ENCODE measurements at regions not wholly inside any gene's neighbourhood (a gene's known extent, or its start where the extent isn't known, plus 50 kb on each side); places are given as distances from the start of the nearest gene placed in this dataset.
"Not testable (repeated sequence)": the region's sequence is repeated elsewhere in the genome, so short reads cannot be mapped to it uniquely, and the experiment has no call there.

GRCh38 chr2:34828481-34828880 lies 1229.4 kb upstream of the FAM98A start:
- no peak for DNase-seq (ENCODE audit: low read depth)

- no peak for DNase-seq (ENCODE audit: low read depth)
These were observed 1228.3 kb upstream of the FAM98A start for GRCh38 chr2:34827398-34827797.

- no peak for DNase-seq (ENCODE audit: low read depth)
These were observed 1226.6 kb upstream of the FAM98A start for GRCh38 chr2:34825686-34826085.

GRCh38 chr2:34822616-34823015 lies 1223.5 kb upstream of the FAM98A start:
- no peak for DNase-seq (ENCODE audit: low read depth)

DNA sequence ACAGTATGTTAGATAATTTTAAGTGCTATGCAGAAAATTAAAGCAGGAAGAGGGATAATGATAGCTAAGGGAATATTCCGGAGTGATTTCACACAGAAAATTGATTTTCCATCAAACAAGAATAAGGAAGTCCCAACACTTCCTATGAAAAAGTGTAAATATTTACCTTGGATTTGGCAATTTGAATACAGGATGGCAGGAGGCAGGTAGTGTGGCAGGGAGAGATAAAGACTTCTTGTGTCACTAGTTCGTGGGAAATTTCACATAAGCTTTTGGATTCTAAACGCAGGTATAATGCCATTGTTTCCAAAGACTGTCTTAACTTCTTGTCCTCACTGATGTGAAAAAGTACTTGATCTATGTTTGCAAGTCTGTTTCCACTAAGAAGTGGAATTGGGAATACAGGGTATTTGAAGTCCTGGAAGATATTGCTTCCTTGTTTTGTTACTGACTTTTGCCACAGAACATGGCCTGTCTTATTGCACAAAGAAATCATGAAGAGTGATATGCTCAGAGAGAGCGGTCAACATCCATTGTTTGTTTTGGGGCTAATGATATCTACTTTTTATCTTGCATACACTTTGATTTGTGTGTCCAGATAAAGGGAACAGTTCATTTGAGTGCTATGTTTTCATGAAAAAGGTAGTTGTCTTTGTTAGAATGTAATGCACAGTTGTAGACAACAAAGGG lies 1216.1 kb upstream of the FAM98A start:
- no peak for DNase-seq (ENCODE audit: low read depth)

- DNase-seq (ENCODE audit: low read depth): no peak
These were observed 1211.4 kb upstream of the FAM98A start for GRCh38 chr2:34810456-34810855.

DNA sequence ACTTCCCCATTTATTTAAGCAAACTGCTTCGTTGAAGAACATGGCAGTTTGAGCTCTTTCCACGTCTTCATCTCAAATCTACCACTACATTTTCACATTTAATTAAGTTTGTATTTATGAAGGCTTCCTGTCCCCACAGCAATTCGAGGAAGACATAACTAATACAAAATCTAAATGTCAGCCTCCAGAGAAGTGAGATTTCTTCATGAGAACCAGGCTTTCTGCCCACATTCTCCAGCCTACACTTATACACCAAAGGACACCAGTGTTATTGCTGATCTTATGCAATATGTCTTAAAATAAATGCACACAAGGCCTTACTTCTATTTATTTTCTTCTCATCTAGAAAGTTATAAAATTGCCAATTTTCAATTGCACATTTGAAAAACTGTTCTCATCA lies 1209.3 kb upstream of the FAM98A start:
- DNase-seq (ENCODE audit: low read depth): no peak

- DNase-seq (ENCODE audit: low read depth): no peak
These were observed 1207.8 kb upstream of the FAM98A start for GRCh38 chr2:34806891-34807290.

DNA sequence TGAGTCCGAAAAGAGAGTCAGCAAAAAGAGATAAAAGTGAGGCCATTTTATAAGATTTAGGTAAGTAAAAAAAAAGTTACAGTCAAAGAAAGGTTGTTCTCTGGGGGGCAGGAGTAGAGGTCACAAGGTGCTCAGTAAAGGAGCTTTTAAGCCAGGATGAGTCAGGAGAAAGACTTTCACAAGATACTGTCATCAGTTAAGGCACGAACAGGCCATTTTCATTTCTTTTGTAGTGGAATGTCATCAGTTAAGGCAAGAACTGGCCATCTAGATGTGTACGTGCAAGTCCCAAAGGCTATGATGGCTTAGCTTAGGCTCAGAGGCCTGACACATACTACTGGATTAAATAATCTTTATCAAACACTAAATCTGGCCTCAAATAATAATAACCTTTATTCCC lies 1207.3 kb upstream of the FAM98A start:
- no peak for DNase-seq (ENCODE audit: low read depth)

- DNase-seq (ENCODE audit: low read depth): no peak
These were observed 1200.5 kb upstream of the FAM98A start for GRCh38 chr2:34799556-34799955.

GRCh38 chr2:34795586-34795985 lies 1196.5 kb upstream of the FAM98A start:
- not testable (repeated sequence) for DNase-seq (ENCODE audit: low read depth)

DNA sequence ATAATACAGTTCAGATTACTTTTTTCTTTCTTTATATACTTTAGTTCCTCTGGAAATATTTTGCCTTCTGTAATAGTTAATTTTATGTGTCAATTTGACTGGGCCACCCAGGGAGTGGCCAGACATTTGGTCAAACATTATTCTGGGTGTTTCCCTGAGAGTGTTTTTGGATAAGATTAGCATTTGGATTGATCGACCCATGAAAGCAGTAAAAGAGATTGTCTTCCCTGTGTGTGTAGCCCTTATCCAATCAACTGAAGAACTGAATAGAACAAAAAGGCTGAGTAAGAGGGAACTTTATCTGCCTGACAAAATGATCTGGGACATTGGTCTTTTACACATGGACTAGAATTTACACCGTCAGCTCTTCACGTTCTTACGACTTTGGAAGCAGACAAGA lies 1190.1 kb upstream of the FAM98A start:
- DNase-seq (ENCODE audit: low read depth): no peak

GRCh38 chr2:34787341-34787740 lies 1188.2 kb upstream of the FAM98A start:
- DNase-seq (ENCODE audit: low read depth): no peak

DNA sequence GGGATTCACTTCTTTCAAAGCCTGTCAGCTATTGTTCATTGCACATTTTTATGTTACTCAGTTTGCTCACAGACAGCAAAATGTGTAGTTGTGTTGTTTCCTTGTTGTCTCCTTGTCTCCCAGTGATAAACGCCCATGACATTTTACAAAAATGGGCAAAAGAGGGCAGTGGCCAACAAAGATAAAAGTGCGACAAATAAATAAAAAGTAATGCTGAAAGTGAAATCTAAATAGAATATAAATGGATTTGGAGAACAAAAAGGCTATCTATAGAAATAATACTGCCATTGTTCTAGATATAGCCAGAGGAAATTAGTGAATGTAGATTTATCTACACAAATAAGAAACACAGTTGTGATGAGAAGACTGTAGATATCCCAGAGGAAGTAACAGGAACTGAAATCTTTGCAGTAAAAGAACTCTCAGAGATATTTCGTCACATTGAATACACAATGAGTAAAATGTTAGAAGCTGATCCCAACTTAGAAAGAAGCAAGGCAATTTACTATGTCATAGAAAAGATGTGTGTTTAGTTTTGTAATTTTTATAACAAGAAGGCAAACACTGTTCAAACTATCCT lies 1186.2 kb upstream of the FAM98A start:
- DNase-seq (ENCODE audit: low read depth): no peak

DNA sequence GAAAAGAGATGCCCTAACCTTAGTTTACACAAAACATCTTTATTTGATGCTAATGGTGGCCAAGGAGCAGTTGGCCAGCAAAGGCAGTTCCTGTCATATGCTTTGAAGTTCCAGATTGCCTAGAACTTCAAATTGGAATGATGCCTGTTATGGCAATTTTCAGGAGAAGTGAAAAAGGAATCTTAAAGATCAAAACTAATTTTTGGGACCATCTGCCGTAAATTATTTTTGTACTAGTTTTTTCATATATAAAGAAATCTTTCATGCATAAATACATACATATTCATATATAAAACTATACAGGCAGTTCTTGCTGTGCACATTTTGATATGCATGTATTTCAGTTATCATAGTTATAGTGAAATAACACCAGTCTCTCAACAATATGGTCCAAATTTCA lies 1185.6 kb upstream of the FAM98A start:
- DNase-seq (ENCODE audit: low read depth): no peak

DNA sequence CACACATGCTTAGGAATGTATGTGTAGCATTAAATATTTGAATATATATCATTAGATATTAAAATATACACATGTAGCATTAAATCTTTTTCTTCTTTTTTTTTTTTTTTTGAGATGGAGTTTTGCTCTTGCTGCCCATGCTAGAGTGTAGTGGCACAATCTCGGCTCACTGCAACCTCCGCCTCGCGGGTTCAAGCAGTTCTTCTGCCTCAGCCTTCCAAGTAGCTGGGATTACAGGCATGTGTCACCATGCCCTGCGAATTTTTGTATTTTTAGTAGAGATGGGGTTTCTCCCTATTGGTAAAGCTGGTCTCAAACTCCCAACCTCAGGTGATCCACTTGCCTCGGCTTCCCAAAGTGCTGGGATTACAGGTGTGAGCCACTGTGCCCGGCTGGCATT lies 1151.6 kb upstream of the FAM98A start:
- not testable (repeated sequence) for DNase-seq (ENCODE audit: low read depth)

DNA sequence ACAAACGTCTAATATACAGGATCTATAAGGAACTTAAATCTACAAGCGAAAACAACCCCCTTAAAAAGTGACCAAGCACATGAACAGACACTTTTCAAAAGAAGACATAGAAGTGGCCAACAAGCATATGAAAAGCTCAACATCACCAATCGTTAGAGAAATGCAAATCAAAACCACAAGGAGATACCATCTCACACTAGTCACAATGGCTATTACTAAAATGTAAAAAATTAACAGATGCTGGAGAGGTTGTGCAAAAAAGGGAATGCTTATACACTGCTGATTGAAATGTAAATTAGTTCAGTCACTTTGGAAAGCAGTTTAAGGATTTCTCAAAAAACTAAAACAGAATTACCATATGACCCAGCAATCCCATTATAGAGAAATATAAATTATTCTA lies 1148.5 kb upstream of the FAM98A start:
- DNase-seq (ENCODE audit: low read depth): no peak

GRCh38 chr2:34738691-34739090 lies 1139.6 kb upstream of the FAM98A start:
- no peak for DNase-seq (ENCODE audit: low read depth)

- DNase-seq (ENCODE audit: low read depth): no peak
These were observed 1138.0 kb upstream of the FAM98A start for GRCh38 chr2:34737146-34737545.

DNA sequence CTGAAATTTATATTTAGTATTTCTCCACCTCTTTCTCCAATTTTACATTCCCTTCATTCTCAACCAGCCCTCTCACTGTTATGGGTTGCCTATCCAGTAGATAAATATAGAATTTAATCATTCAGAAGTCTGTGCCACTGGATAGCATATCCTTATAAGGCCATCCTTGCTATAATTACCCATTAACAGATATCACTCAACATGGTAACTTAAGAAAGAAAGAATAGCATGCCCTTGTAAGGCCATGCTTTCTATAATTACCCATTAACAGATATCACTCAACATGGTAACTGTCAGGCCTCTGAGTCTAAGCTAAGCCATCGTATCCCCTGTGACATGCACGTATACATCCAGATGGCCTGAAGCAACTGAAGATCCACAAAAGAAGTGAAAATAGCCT lies 1137.4 kb upstream of the FAM98A start:
- no peak for DNase-seq (ENCODE audit: low read depth)

GRCh38 chr2:34734662-34735061 lies 1135.6 kb upstream of the FAM98A start:
- DNase-seq (ENCODE audit: low read depth): no peak

- DNase-seq (ENCODE audit: low read depth): no peak
These were observed 1134.9 kb upstream of the FAM98A start for GRCh38 chr2:34734042-34734441.

DNA sequence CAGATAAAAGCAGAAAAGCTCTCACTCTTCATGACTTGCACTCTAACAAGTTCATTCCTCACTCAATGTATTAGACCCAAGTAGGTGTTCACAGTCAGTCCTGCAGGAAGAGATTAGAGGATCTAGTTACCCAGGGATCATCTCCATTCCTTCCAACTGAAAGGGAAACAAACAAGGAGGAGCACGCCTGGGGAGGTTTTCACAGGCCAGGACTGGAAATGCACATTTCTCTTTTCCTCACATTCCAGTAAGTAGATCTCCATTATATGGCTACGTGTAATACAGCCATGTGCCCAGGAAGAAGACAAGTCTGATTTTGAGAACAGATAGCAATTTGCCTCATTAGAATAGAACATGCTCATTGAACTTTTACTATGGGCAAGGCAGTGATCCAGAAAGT lies 1132.2 kb upstream of the FAM98A start:
- DNase-seq (ENCODE audit: low read depth): no peak

DNA sequence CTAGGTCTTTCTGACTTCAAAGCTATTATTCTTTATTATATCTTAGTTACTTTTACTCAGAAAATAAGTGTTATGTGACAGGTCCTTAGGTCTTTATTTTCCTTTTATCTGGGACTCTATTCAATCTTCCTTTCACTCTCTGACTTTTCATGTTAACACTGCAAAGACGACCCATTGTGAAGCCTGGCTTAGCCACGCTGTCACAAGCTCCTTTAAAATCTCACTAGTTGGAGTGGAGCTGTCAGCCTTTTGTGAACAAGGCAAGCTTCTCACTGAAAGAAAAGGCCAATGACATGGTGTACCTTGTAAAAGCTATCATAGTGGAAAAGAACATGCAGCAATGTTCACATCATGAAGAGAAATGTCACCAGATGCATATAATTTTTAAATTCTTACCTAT lies 1130.7 kb upstream of the FAM98A start:
- DNase-seq (ENCODE audit: low read depth): no peak

Measured in RPMI7951 (cell line).